DMS79 (cell line): ENCODE measurements at regions not wholly inside any gene's neighbourhood (a gene's known extent, or its start where the extent isn't known, plus 50 kb on each side); places are given as distances from the start of the nearest gene placed in this dataset.

Source experiments
- DNase-seq: peaks from one replicate; lab custom pipeline; 2025; lab: John Stamatoyannopoulos, UW

- DNase-seq: no peak
Measured at GRCh38 chr2:198339116-198339515, 534.7 kb downstream of the PLCL1 start.

DNA sequence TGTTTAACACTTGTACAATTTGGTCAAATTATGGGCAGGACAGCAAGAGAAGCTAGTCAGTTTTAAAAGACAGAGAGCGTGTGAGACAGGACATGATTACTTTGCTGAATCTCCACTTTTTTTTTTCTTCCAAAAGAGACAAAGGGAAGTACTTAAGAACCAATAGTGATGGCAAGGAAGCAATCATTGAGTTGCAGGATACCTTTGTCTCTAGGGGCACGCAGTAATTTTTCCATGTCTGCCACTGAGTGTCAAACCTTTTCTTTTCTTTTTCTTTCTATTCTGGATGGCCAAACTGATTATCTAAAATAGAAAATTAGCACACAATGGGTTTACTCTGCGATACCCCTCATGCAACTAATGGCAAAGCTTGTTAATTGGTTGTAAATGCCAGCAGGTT is 533.0 kb downstream of the PLCL1 start:
- DNase-seq: no peak

- DNase-seq: no peak
Measured at GRCh38 chr2:198328454-198328853, 524.1 kb downstream of the PLCL1 start.

- DNase-seq: no peak
Measured at GRCh38 chr2:198327526-198327925, 523.1 kb downstream of the PLCL1 start.

DNA sequence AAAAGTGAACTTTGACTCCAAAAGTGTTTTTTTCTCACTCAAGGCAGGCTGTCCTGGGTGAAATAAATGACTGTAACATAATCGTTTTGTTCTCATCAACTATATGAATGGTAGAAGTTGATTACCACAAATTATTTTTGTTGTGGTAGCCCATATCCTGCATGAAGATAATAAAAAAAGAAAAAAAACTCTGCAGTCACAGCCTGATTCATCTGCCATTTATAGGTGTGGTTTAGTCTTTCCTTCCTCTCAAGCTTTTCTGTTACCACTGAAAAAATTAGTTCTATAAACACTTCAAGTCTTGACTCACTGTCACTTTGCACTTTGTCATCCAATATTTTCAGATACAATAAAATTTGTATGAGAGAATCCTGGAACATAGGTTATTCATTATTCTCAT is 522.0 kb downstream of the PLCL1 start:
- DNase-seq: no peak

- DNase-seq: no peak
Measured at GRCh38 chr2:198325359-198325758, 521.0 kb downstream of the PLCL1 start.

DNA sequence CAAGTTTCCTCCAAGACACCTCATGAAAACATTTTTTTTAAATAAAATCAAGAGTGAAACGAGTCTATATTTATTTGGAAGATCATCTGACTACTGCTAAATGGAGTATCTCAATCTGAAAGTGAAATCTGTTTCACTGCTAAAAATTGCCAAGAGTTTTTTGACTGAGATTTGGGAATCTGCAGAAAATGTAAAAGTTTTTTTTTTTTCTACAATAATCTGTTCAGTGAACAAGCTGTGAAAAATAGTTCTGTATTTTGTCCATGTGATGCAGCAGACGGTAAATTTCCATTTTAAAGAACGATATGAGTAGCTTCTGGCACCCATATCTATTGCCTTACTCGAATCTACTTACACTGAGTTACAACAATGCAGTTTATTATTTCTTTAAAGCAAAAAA is 519.7 kb downstream of the PLCL1 start:
- DNase-seq: no peak

DNA sequence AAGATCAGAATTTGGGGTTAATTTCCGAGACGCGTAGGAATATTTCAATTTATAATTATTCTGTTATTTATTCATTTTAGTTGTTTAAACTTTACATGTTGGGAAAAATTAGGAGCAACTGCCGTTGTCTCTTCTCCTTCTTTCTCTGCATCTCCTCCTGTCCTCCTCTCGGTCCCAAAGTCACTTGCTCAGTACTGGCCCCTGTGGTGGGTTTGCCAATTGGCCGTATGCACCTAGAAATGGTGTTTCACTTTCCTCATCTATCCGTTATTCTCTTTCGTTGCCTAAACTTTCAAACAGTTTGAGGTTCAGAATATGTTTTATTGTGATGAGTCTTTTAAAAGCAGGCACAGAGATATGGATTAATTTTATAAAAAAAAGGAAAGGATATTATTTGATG is 517.9 kb downstream of the PLCL1 start:
- no peak for DNase-seq

GRCh38 chr2:198321522-198322088 is 517.2 kb downstream of the PLCL1 start:
- DNase-seq: no peak

DNA sequence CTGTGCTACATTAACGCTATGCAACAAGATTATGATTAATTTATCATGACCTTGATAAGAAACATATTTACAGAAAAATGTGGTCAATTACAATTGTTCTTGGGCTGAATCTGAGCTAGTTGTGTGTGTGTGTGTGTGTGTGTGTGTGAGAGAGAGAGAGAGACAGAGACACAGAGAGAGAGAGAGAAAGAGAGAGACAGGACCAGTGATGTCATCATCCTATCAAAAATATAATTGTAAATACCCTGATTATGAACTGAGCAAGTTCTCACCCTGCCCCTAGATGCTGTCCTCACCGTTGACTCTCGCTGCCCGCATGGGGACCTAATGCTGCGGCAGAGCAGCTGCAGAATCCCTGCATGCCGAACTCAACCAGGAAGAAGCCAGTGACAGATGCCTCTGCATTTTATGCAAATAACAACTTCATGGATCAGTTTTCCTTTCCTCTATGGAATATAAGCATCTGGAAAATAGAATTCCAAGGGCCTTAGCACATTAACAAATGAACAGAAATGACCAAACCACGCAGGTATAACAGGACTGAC is 512.5 kb downstream of the PLCL1 start:
- DNase-seq: no peak

- no peak for DNase-seq
Measured at GRCh38 chr2:198315791-198316630, 511.6 kb downstream of the PLCL1 start.

- no peak for DNase-seq
Measured at GRCh38 chr2:198314559-198315153, 510.3 kb downstream of the PLCL1 start.

DNA sequence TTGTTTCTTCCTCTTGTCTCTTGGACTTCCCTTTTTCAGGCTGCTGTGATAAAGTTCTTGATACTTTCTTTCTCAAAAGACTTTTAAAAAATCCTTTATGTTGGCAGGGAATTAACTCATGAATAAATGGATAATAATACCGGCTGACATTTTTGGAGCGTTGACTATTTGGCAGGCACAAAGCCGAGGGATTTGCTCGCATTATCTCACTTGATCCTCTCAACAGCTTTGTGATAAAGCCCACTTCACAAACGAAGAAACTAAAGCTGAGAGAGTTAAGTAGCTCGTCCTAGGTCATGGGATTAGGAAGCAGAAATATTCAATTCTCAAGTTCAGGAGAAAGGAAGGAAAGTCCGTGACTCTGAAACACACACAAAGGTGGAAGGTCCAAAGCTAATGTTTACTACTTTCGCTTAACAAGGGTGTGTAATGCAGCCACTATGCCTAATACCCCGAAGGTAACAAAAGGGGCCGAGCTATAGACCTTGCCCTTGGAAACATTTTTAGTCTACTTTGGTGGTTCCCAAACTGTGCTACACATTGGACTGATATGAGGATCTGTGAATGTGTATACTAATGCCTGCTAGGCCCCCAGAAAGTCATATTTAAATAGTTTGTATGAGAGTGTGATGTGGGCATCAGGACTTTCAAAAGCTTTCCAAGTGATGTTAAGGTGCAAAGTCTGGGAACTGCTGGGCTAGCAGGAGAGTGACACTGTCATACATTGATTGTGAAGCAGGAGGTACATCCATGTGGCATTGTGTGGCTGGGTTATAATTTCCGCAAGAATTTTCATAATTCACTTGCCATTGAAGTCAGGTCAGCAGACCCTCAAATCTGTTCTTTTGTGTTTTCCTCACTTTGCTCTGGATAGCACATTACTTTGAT is 508.4 kb downstream of the PLCL1 start:
- DNase-seq: no peak

DNA sequence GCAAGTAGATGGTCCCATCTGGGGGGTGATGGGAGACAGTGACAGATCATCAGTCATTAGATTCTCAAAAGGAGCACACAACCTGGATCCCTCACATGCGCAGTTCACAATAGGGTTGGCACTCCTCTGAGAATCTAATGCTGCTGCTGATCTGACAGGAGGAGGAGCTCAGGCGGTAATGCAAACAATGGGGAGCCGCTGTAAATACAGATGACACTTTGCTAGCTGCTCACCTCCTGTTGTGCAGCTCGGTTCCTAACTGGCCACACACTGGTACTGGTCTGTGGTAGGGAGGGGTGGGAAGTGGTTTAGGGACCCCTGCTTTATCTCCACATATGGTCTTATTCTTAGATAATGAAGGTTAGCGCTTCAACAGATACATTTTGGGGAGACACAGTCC is 506.6 kb downstream of the PLCL1 start:
- no peak for DNase-seq

- DNase-seq: peak; percentile 24
Measured at GRCh38 chr2:198309673-198310280, 505.4 kb downstream of the PLCL1 start.

DNA sequence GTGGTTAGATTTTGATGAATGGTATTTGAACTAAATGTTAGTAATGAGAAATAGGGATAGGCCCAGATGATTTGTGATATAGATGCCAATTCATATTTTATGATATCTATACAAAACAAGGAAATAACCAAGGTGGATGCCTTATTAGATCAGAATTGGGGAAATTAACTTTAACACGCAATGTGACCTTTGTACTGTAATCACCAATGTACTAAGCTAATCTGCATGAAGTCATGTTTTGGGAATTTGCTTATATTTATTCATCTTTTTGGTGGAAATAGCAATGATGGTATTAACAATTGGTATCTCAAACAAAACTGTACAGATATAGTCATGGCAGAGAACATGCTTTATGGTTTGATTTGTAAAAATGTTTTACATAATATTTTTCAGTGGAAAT is 504.7 kb downstream of the PLCL1 start:
- no peak for DNase-seq

GRCh38 chr2:198308368-198308767 is 504.0 kb downstream of the PLCL1 start:
- no peak for DNase-seq

DNA sequence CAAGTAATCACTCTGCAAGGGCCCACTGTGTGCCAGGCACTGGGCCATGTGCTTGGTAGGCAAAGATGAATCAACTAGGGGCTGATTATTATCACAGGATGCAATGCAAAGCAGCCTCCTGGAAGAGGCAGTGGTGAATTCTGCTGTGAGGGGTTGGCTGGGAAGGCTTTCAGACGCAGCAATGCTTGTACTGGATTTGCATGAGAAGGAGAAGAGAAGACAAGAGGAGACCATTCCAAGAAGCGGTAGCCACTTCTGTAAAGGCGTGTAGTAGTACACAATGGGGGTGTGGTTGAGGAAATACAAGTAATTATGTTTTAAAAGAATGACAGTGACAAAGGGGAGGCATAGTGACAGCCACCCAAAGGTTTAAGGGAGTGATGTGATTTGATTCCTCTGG is 502.7 kb downstream of the PLCL1 start:
- no peak for DNase-seq

- DNase-seq: no peak
Measured at GRCh38 chr2:198304859-198305258, 500.5 kb downstream of the PLCL1 start.

DNA sequence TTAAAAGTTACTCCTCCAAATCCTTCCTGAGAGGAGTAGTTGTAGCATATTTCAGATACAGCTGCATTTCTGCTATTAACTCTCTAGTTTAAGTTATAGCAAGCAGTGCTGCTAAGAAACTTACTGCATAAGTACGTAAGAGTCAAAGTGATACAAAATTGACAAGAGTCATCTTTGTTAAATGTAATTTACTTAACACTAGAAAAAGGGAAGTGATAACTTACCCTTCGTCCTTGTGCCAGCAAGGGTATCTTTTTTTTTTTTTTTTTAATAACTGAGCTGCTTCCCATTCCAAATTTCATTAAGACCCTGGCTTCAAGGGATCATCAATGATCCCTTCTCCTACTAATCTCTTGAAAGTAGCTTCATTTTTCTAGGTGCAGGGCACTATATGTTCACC is 493.0 kb downstream of the PLCL1 start:
- no peak for DNase-seq

DNA sequence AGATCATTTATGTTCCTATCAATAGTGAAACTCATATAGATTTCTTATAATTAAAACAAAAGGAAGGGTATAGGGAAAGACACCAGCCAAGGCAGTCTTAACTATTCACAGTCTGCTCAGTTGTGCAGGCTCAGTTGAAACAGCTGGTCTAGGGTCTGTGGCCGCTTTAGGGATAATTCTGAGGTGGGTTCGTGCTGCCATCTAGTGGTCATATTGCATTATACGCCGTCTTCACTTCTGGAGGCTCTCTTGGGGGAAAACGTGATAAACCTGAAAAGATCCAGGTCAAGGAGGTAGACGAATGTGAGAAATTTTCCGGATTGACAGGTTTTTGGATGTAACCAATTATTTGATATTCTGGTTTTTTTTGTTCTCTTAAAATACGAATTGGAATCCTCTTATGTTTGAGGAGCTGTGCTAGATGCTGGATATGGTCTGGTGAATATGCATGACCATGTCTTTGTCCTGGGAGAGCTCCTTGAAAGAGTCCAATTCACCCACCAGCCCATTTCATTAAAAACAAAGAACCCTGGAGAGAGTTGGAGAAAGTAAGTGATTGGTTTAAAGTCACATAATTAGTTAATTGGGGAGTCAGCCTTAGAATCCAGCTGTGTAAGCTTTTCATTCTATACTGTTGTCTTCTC is 492.4 kb downstream of the PLCL1 start:
- DNase-seq: peak; percentile 2
